ENCODE measurements at regions not wholly inside any gene's neighbourhood (a gene's known extent, or its start where the extent isn't known, plus 50 kb on each side); places are given as distances from the start of the nearest gene placed in this dataset.
A peak's percentile ranks its signal among the peaks of the same experiment; 100 is the strongest.

DNA sequence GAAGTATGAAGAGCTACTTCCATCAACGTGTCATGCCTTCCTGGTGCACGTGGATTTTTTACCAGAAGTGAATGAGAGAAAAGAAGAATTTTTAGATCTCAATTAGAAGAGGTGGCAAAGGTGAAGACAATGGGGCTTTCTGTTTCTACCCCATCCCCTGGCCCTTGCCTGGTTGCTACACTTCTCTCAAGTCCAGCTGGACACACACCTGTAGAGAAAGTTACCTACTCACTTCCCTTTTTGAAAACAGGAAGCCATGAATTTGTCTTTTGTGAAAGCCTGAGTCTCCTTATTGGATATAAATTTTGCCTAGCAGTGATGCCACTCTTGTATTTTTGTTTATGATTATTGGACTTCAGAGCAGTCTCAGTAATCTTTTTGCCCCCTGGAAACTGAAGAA lies 142.9 kb upstream of the AKR1E2 start:
- no peaks in the 10 kb centered on the region for H3K9me3 ChIP-seq (replicated peaks)
- H3K4me1 ChIP-seq: peaks cover 26% of the 10 kb centered on the region
- no peak for DNase-seq
- H3K36me3 ChIP-seq: no peaks in the 10 kb centered on the region
- H3K4me3 ChIP-seq: no peak overlapping the region
- H3K27ac ChIP-seq (replicated peaks): no peak overlapping the region
- TF ChIP-seq, protein P1, sequence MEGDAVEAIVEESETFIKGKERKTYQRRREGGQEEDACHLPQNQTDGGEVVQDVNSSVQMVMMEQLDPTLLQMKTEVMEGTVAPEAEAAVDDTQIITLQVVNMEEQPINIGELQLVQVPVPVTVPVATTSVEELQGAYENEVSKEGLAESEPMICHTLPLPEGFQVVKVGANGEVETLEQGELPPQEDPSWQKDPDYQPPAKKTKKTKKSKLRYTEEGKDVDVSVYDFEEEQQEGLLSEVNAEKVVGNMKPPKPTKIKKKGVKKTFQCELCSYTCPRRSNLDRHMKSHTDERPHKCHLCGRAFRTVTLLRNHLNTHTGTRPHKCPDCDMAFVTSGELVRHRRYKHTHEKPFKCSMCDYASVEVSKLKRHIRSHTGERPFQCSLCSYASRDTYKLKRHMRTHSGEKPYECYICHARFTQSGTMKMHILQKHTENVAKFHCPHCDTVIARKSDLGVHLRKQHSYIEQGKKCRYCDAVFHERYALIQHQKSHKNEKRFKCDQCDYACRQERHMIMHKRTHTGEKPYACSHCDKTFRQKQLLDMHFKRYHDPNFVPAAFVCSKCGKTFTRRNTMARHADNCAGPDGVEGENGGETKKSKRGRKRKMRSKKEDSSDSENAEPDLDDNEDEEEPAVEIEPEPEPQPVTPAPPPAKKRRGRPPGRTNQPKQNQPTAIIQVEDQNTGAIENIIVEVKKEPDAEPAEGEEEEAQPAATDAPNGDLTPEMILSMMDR (IDR thresholded peaks at IDR 0.05; ENCODE audit: borderline replicate concordance): no peak
- no peaks in the 10 kb centered on the region for H3K27me3 ChIP-seq (ENCODE audit: low read depth)
- intact Hi-C loops (cut with micrococcal nuclease): no loop called here

DNA sequence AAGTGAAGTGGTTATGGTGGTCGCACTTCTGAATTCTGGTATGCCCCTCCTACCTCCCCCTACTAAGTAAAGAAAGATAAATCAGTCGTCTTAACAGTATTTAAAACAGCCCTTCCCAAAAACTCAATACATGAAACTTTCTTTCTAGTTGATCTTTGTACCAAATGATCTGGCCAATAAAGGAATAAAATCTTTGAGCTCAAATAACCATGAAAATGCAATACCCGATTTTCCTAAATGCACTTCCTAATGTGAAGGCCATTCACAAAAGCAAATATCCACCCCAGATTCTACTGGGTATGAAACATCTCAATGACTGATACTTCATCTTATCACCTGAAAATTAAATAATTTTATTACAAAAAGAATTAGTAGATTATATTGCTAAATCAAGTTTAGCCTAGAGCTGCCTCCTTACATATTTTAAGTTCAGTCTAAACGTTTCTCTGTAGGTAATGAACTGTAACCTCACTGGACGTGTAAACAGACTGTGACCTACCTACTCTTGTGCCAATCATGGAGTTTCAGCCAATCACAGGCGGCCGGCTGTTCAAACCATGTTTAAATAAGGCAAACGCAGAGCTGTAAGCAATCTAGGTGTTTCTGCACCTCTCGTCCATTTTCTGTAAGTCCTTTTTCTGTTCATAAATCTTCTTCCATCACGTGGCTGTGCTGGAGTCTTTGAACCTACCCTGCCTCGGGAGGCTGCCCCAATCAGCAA lies 146.9 kb upstream of the AKR1E2 start:
- no peaks in the 10 kb centered on the region for H3K27me3 ChIP-seq (ENCODE audit: low read depth)
- no peaks in the 10 kb centered on the region for H3K36me3 ChIP-seq
- H3K9me3 ChIP-seq (replicated peaks): no peaks in the 10 kb centered on the region
- peaks cover 5% of the 10 kb centered on the region for H3K4me1 ChIP-seq
- TF ChIP-seq, protein P1 (IDR thresholded peaks at IDR 0.05; ENCODE audit: borderline replicate concordance): no peak
- intact Hi-C loops (cut with micrococcal nuclease): no loop called here
- no peak for DNase-seq
- peak overlapping the region; percentile 43 for H3K27ac ChIP-seq (replicated peaks)
- no peak overlapping the region for H3K4me3 ChIP-seq

DNA sequence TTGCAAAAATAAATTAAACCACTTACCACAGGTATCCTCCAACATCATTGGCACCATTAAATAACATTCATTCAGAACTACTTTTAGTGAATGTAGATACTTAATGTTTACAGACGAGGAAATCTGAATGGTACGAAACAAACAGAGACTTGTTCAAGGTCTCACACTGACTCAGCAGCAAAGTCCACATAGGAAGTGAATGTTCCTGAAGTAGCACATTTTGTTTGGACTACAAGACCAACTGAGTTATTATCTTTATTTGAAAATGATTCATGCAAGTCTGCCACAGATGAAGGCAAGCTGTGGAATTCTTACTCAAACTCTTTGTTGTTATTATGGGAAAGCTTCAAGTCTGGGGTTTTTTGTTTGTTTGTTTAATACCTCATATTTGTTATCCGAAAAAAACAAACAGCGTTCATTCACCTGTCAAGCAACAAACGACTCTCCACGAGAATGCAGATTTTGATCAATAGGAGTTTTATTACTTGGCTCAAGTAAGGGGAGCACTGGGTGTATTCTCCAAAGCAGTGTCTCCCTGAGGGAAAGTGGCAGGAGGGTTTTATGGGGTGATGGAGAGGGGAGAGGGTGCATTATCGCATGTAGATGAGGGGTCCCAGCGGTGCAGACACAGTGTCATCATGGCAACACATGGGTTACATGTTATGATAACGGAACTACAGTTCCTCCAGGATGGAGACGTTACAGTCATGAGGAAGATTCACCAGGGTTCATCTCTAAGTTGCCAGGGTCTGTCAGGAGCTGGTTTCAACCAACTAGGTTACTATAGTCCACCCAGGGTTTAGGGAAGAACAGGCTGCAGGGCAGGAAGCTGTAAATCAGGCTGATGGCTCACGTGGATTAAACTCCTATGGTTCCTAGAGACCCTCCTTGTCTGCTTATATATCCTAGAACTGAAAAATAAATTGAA lies 147.7 kb upstream of the AKR1E2 start:
- peaks cover 5% of the 10 kb centered on the region for H3K4me1 ChIP-seq
- TF ChIP-seq, protein P1 (IDR thresholded peaks at IDR 0.05; ENCODE audit: borderline replicate concordance): no peak
- H3K27me3 ChIP-seq (ENCODE audit: low read depth): no peaks in the 10 kb centered on the region
- no peaks in the 10 kb centered on the region for H3K36me3 ChIP-seq
- no peaks in the 10 kb centered on the region for H3K9me3 ChIP-seq (replicated peaks)
- no peak for DNase-seq
- H3K27ac ChIP-seq (replicated peaks): peak overlapping the region; percentile 43
- no peak overlapping the region for H3K4me3 ChIP-seq
- intact Hi-C loops (cut with micrococcal nuclease): no loop called here

DNA sequence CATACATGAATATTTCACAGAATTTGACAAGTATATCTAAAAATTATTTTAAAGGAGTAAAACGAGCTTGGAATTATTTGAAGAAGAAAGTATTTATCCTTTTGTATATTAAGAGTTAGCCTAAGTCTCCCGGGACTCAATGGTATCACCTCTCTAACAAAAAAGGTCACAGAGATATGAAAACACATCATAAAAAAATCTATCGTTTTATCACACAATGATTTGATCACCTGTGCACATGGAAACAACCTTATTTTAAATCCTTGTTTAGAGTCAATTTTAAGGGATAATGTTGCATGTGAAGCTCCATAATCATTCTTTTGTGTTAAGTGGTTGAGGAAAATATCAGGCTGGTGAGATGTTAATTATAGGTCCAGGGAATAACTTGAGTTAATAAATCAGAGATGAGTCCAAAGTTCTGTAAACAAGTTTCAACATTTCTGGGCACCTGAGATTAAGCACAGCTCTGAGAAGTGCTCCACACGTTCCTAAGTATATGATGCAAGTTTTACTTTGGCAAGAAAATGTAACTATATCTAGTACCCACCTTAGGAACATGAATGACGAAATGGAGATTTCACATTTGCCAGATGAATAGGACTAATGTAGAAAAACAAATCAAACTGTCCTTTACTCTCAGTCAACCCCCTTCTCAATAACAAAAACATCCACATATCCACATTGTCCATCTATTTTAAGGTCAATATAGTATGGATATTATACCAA lies 148.5 kb upstream of the AKR1E2 start:
- Histone ChIP-seq H3K36me3 (no peaks in the 10 kb centered on the region), H3K27ac (replicated peaks) (peak overlapping the region; percentile 43), H3K4me3 (no peak overlapping the region), H3K27me3 (ENCODE audit: low read depth) (no peaks in the 10 kb centered on the region), H3K4me1 (peaks cover 5% of the 10 kb centered on the region), H3K9me3 (replicated peaks) (no peaks in the 10 kb centered on the region)
- DNase-seq: no peak
- TF ChIP-seq, protein P1 (IDR thresholded peaks at IDR 0.05; ENCODE audit: borderline replicate concordance): no peak
- intact Hi-C loops (cut with micrococcal nuclease): no loop called here

DNA sequence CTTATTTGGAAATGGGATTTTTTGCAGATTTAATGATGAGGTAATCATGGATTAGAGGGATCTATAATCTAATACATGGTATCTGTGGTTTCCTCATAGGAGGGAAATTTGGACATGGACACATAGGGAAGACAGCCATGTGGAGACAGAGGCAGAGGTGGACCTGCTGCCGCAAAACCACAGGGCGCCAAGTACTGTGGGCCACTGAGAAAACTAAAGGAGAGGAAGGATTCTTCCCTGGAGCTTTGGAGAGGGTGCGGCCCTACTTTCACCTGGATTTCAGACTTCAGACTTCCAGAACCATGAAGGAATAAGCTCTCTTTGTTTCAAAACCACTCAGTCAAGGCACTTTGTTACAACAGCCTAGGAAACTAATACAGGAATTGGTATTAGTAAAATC lies 149.4 kb upstream of the AKR1E2 start:
- Histone ChIP-seq H3K27ac (replicated peaks) (no peak overlapping the region), H3K27me3 (ENCODE audit: low read depth) (no peaks in the 10 kb centered on the region), H3K4me3 (no peak overlapping the region), H3K9me3 (replicated peaks) (no peaks in the 10 kb centered on the region), H3K36me3 (no peaks in the 10 kb centered on the region), H3K4me1 (peaks cover 11% of the 10 kb centered on the region)
- intact Hi-C loops (cut with micrococcal nuclease): no loop called here
- no peak for DNase-seq
- TF ChIP-seq, protein P1 (IDR thresholded peaks at IDR 0.05; ENCODE audit: borderline replicate concordance): no peak

Data from left ventricle myocardium inferior (tissue), 1 donor.